ENCODE measurements at regions not wholly inside any gene's neighbourhood (a gene's known extent, or its start where the extent isn't known, plus 50 kb on each side); places are given as distances from the start of the nearest gene placed in this dataset.
A peak's percentile ranks its signal among the peaks of the same experiment; 100 is the strongest.

GRCh38 chr13:76720821-76721220 lies 165.4 kb downstream of the KCTD12 start:
- intact Hi-C loops (cut with DNase I): no loop called here
- WGBS, 2 donors: 67 to 80% methylated on average over 1 of the region's 1 CpG
- Histone ChIP-seq H3K27ac (no peak overlapping the region), H3K4me1 (no peaks in the 10 kb centered on the region), H3K27me3 (no peaks in the 10 kb centered on the region), H3K9me3 (no peaks in the 10 kb centered on the region), H3K4me3 (no peak overlapping the region), H3K36me3 (no peaks in the 10 kb centered on the region)
- ATAC-seq: peak in 1 of 4 donors; percentile 28
- no peak for DNase-seq
- no peak for FAIRE-seq
- no peak for TF ChIP-seq CTCF (IDR thresholded peaks at IDR 0.05)

GRCh38 chr13:76720416-76720815 lies 165.8 kb downstream of the KCTD12 start:
- Histone ChIP-seq H3K27me3 (no peaks in the 10 kb centered on the region), H3K27ac (no peak overlapping the region), H3K4me3 (no peak overlapping the region), H3K9me3 (no peaks in the 10 kb centered on the region), H3K4me1 (no peaks in the 10 kb centered on the region), H3K36me3 (no peaks in the 10 kb centered on the region)
- ATAC-seq (no peak), FAIRE-seq (no peak), DNase-seq (no peak)
- intact Hi-C loops (cut with DNase I): no loop called here
- no peak for TF ChIP-seq CTCF (IDR thresholded peaks at IDR 0.05)
- 70 to 74% methylated on average over 1 of the region's 1 CpG for WGBS, 2 donors

- TF ChIP-seq CTCF (IDR thresholded peaks at IDR 0.05): no peak
- H3K4me3 ChIP-seq: no peak overlapping the region
- no peaks in the 10 kb centered on the region for H3K36me3 ChIP-seq
- ATAC-seq (no peak), FAIRE-seq (no peak), DNase-seq (no peak)
- 76 to 83% methylated on average over 2 of the region's 2 CpGs for WGBS, 2 donors
- no peak overlapping the region for H3K27ac ChIP-seq
- H3K4me1 ChIP-seq: no peaks in the 10 kb centered on the region
- H3K27me3 ChIP-seq: no peaks in the 10 kb centered on the region
- H3K9me3 ChIP-seq: no peaks in the 10 kb centered on the region
- intact Hi-C loops (cut with DNase I): no loop called here
These were observed 166.2 kb downstream of the KCTD12 start for GRCh38 chr13:76719955-76720354.

GRCh38 chr13:76717092-76717491 lies 169.1 kb downstream of the KCTD12 start:
- H3K4me3 ChIP-seq: no peak overlapping the region
- no peak for FAIRE-seq
- intact Hi-C loops (cut with DNase I): no loop called here
- no peaks in the 10 kb centered on the region for H3K9me3 ChIP-seq
- 26 to 48% methylated on average over 1 of the region's 1 CpG for WGBS, 2 donors
- H3K4me1 ChIP-seq: no peaks in the 10 kb centered on the region
- no peak for DNase-seq
- no peak for ATAC-seq
- no peaks in the 10 kb centered on the region for H3K27me3 ChIP-seq
- H3K36me3 ChIP-seq: no peaks in the 10 kb centered on the region
- no peak for TF ChIP-seq CTCF (IDR thresholded peaks at IDR 0.05)
- H3K27ac ChIP-seq: no peak overlapping the region

- Histone ChIP-seq H3K36me3 (no peaks in the 10 kb centered on the region), H3K9me3 (no peaks in the 10 kb centered on the region), H3K27ac (no peak overlapping the region), H3K4me3 (no peak overlapping the region), H3K4me1 (no peaks in the 10 kb centered on the region), H3K27me3 (no peaks in the 10 kb centered on the region)
- ATAC-seq (no peak), FAIRE-seq (no peak), DNase-seq (no peak)
- intact Hi-C loops (cut with DNase I): no loop called here
- no peak for TF ChIP-seq CTCF (IDR thresholded peaks at IDR 0.05)
- 63 to 77% methylated on average over 5 of the region's 5 CpGs for WGBS, 2 donors
These were observed 170.6 kb downstream of the KCTD12 start for GRCh38 chr13:76715621-76716020.
